NCI-H748 treated with DMSO at 0.1 percent for 48 hours (cell line): ENCODE measurements at regions not wholly inside any gene's neighbourhood (a gene's known extent, or its start where the extent isn't known, plus 50 kb on each side); places are given as distances from the start of the nearest gene placed in this dataset.

ENCODE experiments used
- DNase-seq: peaks from one replicate; lab custom pipeline; 2025; lab: John Stamatoyannopoulos, UW

DNA sequence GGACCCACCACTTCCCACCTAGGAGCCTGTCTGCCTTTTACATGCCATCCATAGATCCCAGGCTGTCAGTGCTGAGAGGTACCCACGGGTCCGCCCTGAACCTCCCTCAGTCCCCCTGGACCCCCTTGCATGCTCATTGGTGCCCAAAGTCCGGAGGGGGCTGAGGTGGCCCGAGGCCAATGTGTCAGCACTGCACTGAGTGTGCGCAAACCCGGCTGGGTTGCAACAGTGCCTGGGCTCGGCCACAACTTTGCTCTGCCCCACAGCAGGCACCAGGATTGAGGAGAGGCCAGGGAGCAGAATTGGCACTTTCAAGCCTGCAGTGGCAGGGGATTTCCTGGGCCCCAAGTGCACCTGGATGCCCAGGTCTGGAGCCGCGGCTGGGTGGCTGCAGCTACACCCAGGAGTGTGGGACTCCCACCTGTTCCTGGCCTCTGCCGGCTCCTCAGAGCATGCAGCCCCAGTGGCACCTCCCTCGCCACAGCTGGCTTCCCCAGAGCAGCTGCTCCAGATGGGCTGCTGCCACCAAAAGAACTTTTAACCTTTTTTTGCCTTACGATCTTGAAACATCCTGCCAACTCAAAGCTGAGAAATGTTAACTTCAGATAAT, 837.0 kb downstream of the SLITRK6 start:
- no peak for DNase-seq

DNA sequence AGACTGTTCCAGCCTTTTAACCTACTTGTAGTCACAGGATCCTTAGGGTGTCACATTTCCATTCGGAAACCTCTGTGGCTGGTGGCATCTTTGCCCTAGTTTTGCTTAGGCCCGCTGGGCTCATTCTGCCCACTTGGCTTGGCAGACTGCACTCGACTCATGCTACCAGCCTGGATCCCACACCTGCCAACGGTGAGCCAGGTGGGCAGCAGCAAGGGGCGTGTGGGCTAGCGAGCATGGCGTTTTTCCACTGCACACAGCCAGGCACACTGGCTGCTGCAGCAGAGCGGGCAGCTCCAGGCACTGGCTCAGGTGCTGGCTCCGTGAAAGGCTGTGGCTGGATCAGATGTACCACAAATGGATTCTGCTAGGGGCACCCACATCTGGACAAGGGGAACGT, 838.2 kb downstream of the SLITRK6 start:
- no peak for DNase-seq

DNA sequence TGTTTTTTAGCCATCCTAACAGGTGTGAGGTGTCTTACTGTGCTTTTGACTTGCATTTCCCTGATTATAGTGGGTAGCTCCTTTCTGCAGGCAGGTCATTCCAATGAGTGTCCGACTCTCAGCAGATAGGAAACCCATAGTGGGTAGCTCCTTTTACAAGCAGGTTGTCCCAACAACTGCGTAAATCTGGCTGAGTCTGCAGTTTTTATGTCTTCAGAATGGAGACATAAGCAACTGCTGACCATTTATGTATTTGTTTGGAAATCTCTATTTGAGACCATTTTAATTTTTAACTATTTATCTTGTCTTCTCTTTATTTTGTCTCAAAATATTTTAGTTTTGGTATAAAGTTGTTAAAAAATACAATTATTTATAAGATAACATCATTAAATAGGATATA, 839.4 kb downstream of the SLITRK6 start:
- no peak for DNase-seq

DNA sequence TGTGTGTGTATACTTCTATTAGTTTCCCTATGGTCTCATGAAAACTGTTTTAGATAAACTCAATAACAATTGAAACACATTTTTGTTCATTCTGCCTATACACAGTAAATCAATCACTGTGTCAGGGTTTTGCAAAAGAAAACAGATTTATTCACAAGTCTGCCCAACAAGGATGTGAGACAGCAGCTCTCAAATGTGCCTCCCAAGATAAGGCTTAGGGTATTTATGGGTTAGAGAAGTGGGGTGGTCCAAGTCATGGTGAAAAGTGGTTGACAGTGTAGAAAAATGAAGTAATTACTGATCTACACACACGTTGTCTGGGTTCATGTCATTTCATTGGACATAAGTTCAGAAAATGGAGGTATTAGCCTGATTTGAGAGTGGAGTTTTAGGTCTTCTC, 844.6 kb downstream of the SLITRK6 start:
- DNase-seq: no peak

DNA sequence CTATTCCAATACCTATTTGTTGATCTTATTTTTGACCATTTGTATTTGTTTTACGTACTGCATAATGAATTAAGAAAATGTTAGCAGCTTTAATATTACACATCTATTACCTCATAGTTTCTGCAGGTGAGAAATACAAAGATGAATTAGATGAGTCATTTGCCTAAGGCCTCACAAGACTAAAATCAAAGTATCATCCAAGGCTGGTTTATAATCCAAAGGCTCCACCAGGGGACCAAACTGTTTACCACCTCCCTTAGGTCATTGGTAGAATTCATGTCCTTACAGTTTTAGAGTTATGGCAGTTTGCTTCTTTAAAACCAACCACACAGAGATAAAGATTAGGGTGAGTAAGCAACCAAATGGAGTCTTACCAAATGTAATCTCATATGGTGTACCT, 848.1 kb downstream of the SLITRK6 start:
- no peak for DNase-seq

DNA sequence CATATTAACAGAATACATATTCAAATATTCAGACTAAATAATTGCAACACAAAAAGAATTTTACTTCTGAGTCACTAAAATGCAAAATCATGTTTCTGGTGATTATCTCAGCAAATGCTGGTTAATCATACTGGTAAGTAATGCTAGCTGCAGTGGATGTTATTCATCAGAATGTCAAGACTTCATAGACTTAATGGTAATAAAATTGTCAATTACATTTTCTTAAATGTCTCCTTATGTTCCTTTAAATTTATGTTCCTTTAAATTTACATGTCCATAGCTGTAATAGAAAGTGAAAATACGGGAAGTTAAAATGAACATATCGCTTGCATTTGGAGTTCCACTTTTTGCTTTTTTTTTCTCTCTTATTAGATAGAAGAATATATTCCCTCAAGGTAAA, 853.0 kb downstream of the SLITRK6 start:
- no peak for DNase-seq

DNA sequence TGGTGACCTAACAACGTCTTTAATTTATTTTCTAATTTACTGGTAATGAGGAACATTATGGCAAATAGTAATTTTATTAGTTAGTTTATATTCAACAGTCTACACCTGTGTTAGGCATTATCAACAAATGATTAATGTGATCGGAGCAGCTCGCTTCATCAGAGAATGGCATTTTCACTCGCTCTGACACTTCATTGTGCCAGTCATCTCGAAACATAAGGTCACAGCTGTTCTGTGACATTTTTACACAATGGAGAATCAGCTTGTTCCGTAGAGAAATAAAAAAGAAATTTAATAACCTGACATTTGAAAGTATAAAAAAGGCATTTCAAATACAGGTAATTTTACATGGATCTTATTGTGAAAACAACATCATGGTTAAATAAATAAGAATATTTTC, 858.4 kb downstream of the SLITRK6 start:
- DNase-seq: no peak

DNA sequence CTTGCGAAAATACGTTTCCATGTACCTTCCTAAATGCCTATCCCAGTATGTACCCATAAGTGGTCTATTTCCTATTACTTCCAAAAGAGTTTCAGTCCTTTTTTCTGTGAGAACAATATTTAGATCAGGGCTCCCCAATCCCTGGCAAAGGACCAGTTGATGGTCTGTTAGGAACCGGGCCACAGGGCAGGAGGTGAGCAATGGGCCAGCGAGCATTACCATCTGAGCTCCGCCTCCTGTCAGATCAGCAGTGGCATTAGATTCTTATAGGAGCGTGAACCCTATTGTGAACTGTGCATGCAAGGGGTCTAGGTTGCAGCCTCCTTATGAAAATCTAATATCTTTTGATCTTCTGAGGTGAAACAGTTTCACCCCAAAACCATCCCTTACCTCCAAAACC, 859.1 kb downstream of the SLITRK6 start:
- no peak for DNase-seq

DNA sequence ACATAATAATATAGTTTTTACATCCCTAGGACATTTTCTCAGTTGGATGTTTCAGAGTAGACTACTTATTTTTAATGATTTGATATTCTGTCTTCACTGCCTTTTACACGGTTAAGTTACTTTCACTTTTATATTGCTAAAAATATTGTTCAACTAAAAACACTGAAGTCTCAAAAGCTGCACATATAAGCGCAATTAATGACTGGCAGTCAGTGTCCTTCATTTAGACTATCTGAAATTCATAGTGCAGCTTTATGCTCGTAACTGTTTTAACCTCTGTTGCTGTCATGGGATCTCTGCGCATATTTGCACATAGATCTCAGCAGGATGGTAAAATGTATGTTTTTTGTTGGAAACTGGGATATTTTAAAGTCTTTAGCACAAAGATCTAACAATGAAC, 864.3 kb downstream of the SLITRK6 start:
- DNase-seq: no peak

DNA sequence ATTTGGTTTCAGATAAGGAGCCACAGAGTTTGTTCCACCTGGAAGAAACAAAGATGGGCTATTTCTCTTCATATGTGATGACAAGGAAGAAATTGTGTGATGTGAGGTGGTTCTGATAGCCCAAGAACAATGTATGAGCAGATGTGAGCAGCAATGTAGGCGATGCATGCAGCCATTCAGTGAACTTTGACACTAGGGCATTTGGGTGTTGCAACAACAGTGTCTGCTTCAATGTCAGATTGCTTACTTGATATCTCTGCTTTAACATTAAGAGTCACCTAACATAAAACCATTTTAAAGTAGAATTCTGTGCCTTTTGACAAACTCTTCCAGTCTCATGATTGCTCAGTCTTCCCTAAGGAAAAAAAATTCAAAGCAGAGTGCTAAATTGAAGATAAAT, 865.4 kb downstream of the SLITRK6 start:
- no peak for DNase-seq

DNA sequence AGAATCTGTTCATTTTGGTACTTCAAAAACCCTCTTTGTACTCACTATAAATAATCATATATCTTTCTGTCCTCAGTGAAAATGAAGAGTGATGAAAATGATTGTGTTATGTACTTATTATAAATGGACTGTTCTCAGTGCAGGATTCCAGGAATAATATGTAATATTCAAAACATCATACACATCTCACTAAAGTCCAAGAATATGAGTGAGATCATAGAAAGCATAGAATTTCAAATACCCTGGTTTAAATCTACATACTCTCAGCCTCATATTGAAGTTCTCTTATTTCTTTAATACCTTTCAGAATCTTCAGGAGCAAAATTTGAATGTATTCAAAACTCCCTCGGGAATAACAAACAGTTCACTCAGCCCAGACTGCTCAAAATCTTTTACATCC, 868.0 kb downstream of the SLITRK6 start:
- DNase-seq: no peak

DNA sequence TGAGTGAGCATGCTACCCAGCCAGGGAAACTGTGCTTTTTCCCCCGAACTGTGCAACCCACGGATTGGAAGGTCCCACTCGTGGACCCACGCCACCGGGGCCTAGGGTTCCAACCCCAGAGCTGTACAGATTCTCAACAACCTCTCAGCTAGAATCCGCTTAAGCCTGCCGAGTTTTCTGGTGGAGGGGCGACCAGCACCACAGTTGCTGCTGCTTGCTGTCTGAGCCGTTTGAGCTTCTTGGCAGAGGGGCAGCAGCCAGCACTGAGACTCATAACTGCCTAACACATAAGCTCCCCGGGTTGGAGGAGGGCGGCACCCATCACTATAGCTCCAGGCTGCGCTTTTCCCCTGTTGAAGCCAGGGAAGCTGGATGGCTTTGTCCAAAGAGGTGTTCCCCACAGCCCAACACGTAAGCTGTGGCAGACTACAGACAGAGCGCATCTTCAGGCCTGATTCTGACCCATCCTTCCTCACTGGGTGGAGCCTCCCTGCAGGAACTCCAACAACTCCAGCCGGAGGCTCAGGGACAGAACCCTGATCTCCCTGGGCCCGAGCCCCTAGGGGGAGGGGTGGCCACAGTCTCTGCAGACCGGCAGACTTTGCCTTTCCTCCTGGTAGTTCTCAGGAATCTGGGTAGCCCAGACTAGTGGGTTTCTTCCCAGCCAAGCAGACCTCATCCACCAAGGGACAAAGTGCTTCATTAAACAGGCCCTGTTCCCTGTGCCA, 871.6 kb downstream of the SLITRK6 start:
- no peak for DNase-seq

DNA sequence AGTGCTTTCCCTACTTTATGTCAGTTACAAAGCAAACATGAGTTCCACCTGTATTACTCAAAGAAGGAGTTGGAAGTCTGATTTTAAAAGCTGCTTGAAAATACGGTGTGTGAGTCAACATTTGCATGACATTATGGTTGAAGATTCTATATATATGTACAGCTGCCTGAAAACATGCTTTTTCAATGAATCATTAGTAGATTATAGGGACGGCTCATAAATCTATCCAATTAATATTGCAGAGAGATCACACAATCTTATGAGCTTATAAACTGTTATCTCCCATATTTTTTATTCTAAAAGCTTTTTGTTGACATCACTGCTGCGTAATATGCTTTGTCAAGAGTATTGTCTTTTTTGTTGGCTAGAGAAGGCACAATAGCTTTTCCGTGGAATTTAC, 873.8 kb downstream of the SLITRK6 start:
- DNase-seq: no peak

DNA sequence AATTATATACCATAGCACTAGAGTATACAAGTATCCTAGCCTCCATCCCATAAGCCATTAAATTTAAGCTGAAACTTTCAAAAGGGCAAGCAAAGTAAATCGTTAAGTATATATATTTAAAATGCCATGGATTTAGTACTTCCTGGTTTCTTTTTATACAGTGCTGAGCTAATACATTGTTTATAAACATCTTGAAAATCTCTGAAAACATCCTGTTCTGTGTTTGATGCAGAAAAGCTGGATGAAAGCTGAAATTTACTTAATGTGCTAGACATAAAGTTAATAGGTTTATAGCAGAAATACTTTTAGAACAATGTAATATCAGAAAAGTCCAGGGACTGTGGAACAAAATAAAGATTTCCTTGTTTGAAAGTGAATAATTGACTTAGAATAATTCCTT, 875.4 kb downstream of the SLITRK6 start:
- DNase-seq: no peak

DNA sequence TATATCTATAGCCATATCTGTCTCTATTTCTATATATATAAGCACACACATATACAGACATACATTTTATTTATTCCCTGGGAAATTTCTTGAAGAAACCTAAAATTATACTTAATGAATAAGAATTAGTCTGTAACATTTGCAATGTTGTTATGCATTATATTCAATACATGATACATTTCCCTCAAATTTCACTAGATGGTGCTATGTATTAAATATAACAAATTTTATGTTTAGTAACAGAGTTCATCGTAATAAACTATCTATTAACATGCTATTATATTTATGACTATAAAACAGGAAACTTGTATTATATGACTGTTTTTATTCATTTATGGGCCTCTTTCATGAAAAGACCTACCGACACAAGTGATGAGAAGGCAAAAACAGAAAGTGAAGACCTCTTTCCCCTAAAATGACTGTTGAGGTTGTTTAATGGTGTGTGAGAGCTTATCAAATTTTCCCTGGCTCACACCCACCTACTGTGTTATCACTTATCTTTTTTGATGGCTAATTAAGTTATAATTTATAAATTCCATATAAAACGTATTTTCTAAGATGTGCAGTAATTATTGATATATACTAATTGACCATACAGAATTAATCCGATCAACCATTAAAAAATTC, 881.9 kb downstream of the SLITRK6 start:
- peak; percentile 45 for DNase-seq

DNA sequence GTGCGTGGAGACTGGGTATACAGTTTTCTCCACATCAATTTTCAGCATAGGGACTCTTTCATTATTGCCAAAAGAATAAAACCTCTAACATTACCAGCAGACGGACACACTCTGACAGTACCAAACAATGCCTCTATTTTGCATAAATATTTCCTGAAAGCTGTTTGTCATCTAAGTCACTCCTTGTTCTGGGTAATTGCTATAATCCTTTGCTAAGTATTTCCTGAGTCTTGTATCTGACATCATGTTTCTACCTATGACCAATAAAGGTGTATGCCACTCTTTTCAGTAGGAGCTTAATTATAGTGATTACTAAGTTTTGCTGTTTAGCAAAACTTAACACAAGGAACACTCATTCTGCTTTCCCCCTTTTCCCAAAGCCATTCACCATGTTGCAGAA, 886.5 kb downstream of the SLITRK6 start:
- no peak for DNase-seq

DNA sequence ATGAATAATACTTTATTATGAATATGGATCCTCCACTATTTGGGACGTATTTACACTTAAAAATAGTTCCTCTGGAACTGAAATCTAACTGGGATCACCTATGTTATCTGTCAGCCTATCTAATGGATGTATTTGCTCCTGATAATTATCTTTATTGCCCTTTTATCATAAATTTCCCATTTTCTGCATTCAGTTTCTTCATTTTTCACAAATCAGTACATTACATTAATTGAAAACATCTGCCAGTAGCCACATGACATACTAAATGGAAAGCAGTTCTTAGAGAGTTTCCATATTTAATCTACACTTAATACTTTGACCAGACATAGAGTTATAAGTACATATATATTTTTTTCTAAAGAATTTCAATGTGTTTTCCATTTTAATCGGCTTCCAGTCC, 888.8 kb downstream of the SLITRK6 start:
- no peak for DNase-seq

DNA sequence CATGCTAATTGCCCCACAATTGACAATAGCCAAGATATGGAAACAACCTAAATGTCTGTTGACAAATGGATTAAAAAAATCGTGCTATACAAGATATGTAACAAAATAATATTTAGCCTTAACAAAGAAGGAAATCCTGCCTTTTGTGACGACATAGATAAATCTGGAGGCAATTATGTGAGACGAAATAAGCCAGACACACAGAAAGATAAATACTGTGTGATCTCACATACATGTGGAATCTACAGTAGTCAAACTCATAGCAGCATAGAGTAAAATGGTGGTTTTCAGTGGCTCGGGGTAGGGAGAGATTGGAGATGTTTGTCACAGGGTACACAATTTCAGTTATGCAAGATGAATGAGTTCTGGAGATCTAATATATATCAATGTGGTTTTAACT, 895.8 kb downstream of the SLITRK6 start:
- DNase-seq: no peak

DNA sequence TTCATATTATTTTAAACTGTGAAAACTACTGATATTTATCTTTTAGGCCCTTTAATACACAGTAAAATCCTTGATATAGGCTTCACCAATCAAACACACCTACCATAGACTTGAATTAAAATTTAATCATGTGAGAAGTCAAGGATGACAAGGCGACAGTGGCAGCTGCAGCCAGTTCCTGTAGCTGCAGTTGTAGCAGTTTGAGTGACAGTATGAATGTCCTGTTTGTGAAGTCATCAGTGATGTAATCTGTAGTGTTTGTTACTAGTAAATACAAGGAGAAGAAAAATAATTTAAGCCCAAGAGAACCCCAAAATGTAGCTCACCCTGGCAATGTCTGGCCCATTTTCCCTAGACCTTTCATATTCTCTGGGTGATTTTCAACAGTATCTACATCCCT, 897.0 kb downstream of the SLITRK6 start:
- DNase-seq: no peak

DNA sequence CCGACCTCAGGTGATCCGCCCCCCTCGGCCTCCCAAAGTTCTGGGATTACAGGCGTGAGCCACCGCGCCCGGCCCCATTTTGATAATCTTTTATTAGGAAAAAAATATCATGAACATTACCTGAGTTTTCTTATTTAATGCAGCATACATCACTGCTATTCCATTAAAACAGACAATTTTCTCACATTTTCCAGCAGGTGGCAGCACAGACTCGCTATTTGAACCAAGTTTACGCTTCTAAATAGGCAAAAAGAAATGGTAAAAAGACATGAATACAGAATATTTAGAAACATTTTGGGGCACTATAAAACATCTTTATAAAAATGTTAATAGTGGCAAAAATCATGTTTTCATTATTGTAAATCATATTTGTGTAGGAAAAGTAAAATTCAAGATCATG, 903.1 kb downstream of the SLITRK6 start:
- peak; percentile 61 for DNase-seq

DNA sequence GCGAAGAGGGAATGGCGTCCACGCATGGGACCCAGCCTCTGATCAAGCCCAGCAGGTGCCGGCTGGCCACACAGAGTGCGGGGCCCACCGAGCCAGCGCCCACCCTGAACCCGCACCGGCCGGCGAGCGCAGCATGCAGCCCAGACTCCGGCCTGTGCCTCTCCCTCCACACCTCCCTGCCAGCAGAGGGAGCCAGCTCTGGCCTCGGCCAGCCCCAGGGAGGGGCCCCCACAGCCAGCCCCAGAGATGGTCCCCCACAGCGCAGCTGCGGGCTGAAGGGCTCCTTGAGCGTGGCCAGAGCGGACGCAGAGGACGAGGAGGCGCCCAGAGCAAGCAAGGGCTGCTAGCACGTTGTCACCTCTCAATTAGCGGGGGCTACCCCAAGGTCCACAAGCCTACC, 904.5 kb downstream of the SLITRK6 start:
- no peak for DNase-seq

DNA sequence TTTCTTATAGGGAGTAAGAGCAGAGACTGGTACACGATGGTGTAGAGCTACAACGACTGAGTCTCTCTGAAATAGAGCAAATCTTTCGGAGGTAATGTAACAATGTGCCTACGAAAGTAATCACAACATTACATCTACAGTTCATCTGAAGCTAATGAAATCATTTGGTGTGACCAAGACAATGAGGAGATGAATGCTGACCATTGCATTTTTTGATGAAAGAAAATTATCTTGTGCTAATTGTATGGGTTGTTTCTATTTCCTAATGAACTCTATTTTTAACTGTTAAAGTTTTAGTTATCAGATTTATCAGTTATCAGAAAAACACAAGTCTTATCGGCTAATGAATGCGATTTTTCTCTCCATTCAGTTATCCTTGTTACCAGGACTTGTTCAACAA, 913.4 kb downstream of the SLITRK6 start:
- DNase-seq: no peak

DNA sequence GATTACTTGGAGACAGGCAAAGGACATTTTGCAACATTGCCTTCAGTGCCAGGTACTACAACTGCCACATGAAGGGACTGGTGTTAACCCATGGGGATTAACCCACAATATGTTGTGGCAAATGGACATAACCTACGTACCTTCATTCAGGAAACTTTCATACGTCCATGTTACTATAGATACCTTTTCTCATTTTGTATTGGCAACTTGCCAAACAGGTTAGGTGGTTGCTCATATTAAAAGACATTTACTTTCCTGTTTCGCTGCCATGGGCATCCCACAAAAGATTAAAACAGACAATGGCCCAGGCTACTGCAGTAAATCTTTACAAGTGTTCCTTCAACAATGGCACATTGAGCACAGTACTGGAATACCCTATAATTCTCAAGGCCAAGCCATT, 925.3 kb downstream of the SLITRK6 start:
- peak; percentile 82 for DNase-seq

DNA sequence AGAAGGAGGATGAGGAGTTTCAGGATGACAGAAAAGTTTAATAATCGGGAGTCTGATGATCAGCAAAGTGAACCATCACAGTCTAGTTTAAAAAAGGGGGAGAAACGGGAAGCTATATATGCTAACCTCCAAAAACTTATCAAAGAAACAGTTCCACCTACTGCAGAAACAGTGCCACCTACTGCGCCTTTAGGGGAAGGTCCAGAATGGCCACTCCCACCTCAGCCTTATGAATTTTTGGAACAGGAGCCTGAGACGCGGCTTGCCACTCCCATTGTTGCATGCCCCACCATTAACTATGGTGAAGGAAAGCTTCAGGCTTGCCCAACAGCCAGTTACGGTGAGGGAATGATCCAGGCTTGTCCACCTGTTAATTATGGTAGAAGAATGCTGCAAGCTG, 929.0 kb downstream of the SLITRK6 start:
- no peak for DNase-seq
